ENCODE measurements at regions not wholly inside any gene's neighbourhood (a gene's known extent, or its start where the extent isn't known, plus 50 kb on each side); places are given as distances from the start of the nearest gene placed in this dataset.
"Not testable (repeated sequence)": the region's sequence is repeated elsewhere in the genome, so short reads cannot be mapped to it uniquely, and the experiment has no call there.

GRCh38 chr14:105600939-105601359 lies 74.6 kb downstream of the TMEM121 start:
- no peak for DNase-seq (ENCODE audit: low read depth in 3 of 3)

- DNase-seq (ENCODE audit: low read depth in 3 of 3) = no peak
Measured at GRCh38 chr14:105601360-105602242, 75.2 kb downstream of the TMEM121 start.

- DNase-seq (ENCODE audit: low read depth in 3 of 3) = no peak
Measured at GRCh38 chr14:105602243-105602750, 75.9 kb downstream of the TMEM121 start.

GRCh38 chr14:105602799-105603793 lies 76.7 kb downstream of the TMEM121 start:
- DNase-seq (ENCODE audit: low read depth in 3 of 3) = no peak

GRCh38 chr14:105604531-105605463 lies 78.4 kb downstream of the TMEM121 start:
- DNase-seq (ENCODE audit: low read depth in 3 of 3) = not testable (repeated sequence)

- DNase-seq (ENCODE audit: low read depth in 3 of 3) = no peak
Measured at GRCh38 chr14:105605464-105606304, 79.3 kb downstream of the TMEM121 start.

- DNase-seq (ENCODE audit: low read depth in 3 of 3) = not testable (repeated sequence)
Measured at GRCh38 chr14:105606305-105606975, 80.1 kb downstream of the TMEM121 start.

- not testable (repeated sequence) for DNase-seq (ENCODE audit: low read depth in 3 of 3)
Measured at GRCh38 chr14:105607025-105607424, 80.6 kb downstream of the TMEM121 start.

GRCh38 chr14:105614987-105615386 lies 88.6 kb downstream of the TMEM121 start:
- not testable (repeated sequence) for DNase-seq (ENCODE audit: low read depth in 3 of 3)

- DNase-seq (ENCODE audit: low read depth in 3 of 3) = not testable (repeated sequence)
Measured at GRCh38 chr14:105615986-105616801, 89.8 kb downstream of the TMEM121 start.

GRCh38 chr14:105616802-105617192 lies 90.4 kb downstream of the TMEM121 start:
- DNase-seq (ENCODE audit: low read depth in 3 of 3) = no peak

GRCh38 chr14:105617201-105617777 lies 90.9 kb downstream of the TMEM121 start:
- no peak for DNase-seq (ENCODE audit: low read depth in 3 of 3)

GRCh38 chr14:105617805-105618204 lies 91.4 kb downstream of the TMEM121 start:
- DNase-seq (ENCODE audit: low read depth in 3 of 3) = not testable (repeated sequence)

- DNase-seq (ENCODE audit: low read depth in 3 of 3) = not testable (repeated sequence)
Measured at GRCh38 chr14:105619324-105619723, 92.9 kb downstream of the TMEM121 start.

GRCh38 chr14:105620178-105620864 lies 93.9 kb downstream of the TMEM121 start:
- not testable (repeated sequence) for DNase-seq (ENCODE audit: low read depth in 3 of 3)

- DNase-seq (ENCODE audit: low read depth in 3 of 3) = not testable (repeated sequence)
Measured at GRCh38 chr14:105620865-105621471, 94.6 kb downstream of the TMEM121 start.
